Gastroesophageal sphincter (tissue), 3 donors: ENCODE measurements at regions not wholly inside any gene's neighbourhood (a gene's known extent, or its start where the extent isn't known, plus 50 kb on each side); places are given as distances from the start of the nearest gene placed in this dataset.

Experiments used
- POLR2A ChIP-seq, 2 donors: fragments of 450-650 bp; IDR thresholded peaks; one replicate each; pipeline ENCODE4 v1.6.1; 2017; ENCODE audit warnings: antibody characterized with exemption in 2 of 2, mild to moderate bottlenecking in 2 of 2, moderate library complexity in 1 of 2
- POLR2AphosphoS5 ChIP-seq: sonication (generic); formaldehyde crosslinking; IDR thresholded peaks from one replicate; pipeline ENCODE4 v1.6.1; 2017; ENCODE audit warnings: antibody characterized with exemption
- TF ChIP-seq, protein P1 (sequence below), 4 experiments: fragments of 200-600 bp in 2 of 4; fragments of 450-650 bp in 2 of 4; sonication (generic) in 1 of 4; IDR thresholded peaks; one replicate each; pipeline ENCODE4 v1.5.1; 2017 to 2019; ENCODE audit warnings: antibody characterized with exemption in 4 of 4, mild to moderate bottlenecking in 2 of 4, moderate library complexity in 2 of 4

DNA sequence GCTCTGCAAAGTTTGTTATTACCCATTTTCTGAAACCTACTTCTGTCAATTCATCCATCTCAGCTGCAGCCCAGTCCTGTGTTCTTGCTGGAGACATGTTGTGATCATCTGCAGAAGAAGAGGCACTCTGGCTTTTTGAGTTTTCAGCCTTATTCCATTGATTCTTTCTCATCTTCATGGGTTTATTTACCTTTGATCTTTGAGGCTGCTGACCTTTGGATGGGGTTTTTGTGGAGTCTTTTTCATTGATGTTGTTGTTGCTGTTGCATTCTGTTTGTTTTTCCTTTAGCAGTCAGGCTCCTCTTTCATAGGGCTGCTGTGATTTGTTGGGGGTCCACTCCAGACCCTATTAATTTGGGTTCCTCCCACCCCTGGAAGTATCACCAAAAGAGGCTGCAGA, 164.3 kb downstream of the FCRL5 start:
- TF ChIP-seq, protein P1, sequence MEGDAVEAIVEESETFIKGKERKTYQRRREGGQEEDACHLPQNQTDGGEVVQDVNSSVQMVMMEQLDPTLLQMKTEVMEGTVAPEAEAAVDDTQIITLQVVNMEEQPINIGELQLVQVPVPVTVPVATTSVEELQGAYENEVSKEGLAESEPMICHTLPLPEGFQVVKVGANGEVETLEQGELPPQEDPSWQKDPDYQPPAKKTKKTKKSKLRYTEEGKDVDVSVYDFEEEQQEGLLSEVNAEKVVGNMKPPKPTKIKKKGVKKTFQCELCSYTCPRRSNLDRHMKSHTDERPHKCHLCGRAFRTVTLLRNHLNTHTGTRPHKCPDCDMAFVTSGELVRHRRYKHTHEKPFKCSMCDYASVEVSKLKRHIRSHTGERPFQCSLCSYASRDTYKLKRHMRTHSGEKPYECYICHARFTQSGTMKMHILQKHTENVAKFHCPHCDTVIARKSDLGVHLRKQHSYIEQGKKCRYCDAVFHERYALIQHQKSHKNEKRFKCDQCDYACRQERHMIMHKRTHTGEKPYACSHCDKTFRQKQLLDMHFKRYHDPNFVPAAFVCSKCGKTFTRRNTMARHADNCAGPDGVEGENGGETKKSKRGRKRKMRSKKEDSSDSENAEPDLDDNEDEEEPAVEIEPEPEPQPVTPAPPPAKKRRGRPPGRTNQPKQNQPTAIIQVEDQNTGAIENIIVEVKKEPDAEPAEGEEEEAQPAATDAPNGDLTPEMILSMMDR (IDR thresholded peaks at IDR 0.05): no peak
- TF ChIP-seq POLR2A (IDR thresholded peaks at IDR 0.05) (no peak), POLR2AphosphoS5 (no peak)
